H1 (cell line): ENCODE measurements at regions not wholly inside any gene's neighbourhood (a gene's known extent, or its start where the extent isn't known, plus 50 kb on each side); places are given as distances from the start of the nearest gene placed in this dataset.

Source experiments
- CTCF ChIA-PET: fragments of 300-600 bp; sonication (Branson Sonifier 250); formaldehyde crosslinking; loops from one replicate; lab custom pipeline; 2021; ENCODE audit not compliant: partially characterized antibody; lab: Charles Lee
- POLR2A ChIA-PET: fragments of 300-600 bp; sonication (Branson Sonifier 250); formaldehyde crosslinking; loops from one replicate; lab custom pipeline; 2021; ENCODE audit warnings: inconsistent platforms; ENCODE audit not compliant: partially characterized antibody; lab: Charles Lee
- DNase-seq, 2 experiments: peaks; one replicate each; pipeline versions ENCODE4 v3.0.0 to v3.0.0-alpha.2; 2010 to 2022; ENCODE audit warnings: low spot score in 2 of 2, low read depth in 1 of 2, mixed read lengths in 1 of 2
- FAIRE-seq: peaks from 2 replicates; lab custom pipeline; 2011; peaks lifted over from hg19 to GRCh38; lab: Jason Lieb, UNC
- H2AFZ ChIP-seq: 2 replicates; pipeline ENCODE4 v1.8.1; 2012; ENCODE audit warnings: low read length, inconsistent platforms
- H2AK5ac ChIP-seq: 2 replicates; pipeline ENCODE4 v1.6.1; 2013; ENCODE audit warnings: low read depth, low read length
- H2BK120ac ChIP-seq: replicated peaks from 2 replicates; pipeline ENCODE3; 2013; ENCODE audit warnings: low read depth, low read length, inconsistent platforms
- H2BK12ac ChIP-seq: 2 replicates; pipeline ENCODE4 v1.6.1; 2013; ENCODE audit warnings: low read depth, low read length
- H2BK15ac ChIP-seq: 2 replicates; pipeline ENCODE4 v1.6.1; 2013; ENCODE audit warnings: low read length
- H2BK20ac ChIP-seq: 2 replicates; pipeline ENCODE4 v1.6.1; 2013; ENCODE audit warnings: low read length
- H2BK5ac ChIP-seq: 2 replicates; pipeline ENCODE4 v1.6.1; 2013; ENCODE audit warnings: low read depth, low read length
- H3K14ac ChIP-seq: 2 replicates; pipeline ENCODE4 v1.6.1; 2013; ENCODE audit warnings: inconsistent platforms; ENCODE audit not compliant: insufficient read length
- H3K18ac ChIP-seq: 2 replicates; pipeline ENCODE4 v1.6.1; 2013; ENCODE audit warnings: low read length; ENCODE audit errors: extremely low read depth
- H3K23ac ChIP-seq: 2 replicates; pipeline ENCODE4 v1.6.1; 2013; ENCODE audit warnings: inconsistent platforms; ENCODE audit not compliant: insufficient read length
- H3K23me2 ChIP-seq: 2 replicates; pipeline ENCODE4 v1.6.1; 2013; ENCODE audit warnings: low read depth, low read length
- H3K27ac ChIP-seq: 2 replicates; pipeline ENCODE4 v1.6.1; 2011; ENCODE audit warnings: low read depth, low read length, inconsistent platforms
- H3K27me3 ChIP-seq, 4 experiments: replicated peaks in 1 of 4; 1 replicate in 1 of 4; 2 replicates in 3 of 4; pipeline versions ENCODE4 v1.6.1 to v1.8.1; 2011 to 2013; ENCODE audit warnings: low read length in 3 of 4, mild to moderate bottlenecking in 3 of 4, inconsistent platforms in 2 of 4, mixed read lengths in 2 of 4, moderate library complexity in 1 of 4; ENCODE audit not compliant: control insufficient read depth in 3 of 4, insufficient read depth in 3 of 4; ENCODE audit errors: extremely low read depth in 1 of 4
- H3K36me3 ChIP-seq, 4 experiments: 2 replicates each; pipeline versions ENCODE4 v1.6.1 to v1.8.1; 2011 to 2013; ENCODE audit warnings: mild to moderate bottlenecking in 4 of 4, low read length in 3 of 4, moderate library complexity in 2 of 4, control low read depth in 1 of 4, inconsistent platforms in 1 of 4; ENCODE audit not compliant: insufficient read depth in 4 of 4, control insufficient read depth in 2 of 4
- H3K4ac ChIP-seq: replicated peaks from 2 replicates; pipeline ENCODE3; 2013; ENCODE audit warnings: low read length, low read depth, mixed read lengths, inconsistent platforms; ENCODE audit not compliant: insufficient read length
- H3K4me1 ChIP-seq, 4 experiments: replicated peaks in 1 of 4; 1 replicate in 1 of 4; 2 replicates in 3 of 4; pipeline versions ENCODE4 v1.6.1 to v1.8.1; 2011 to 2013; ENCODE audit warnings: low read length in 3 of 4, inconsistent platforms in 2 of 4, mixed read lengths in 1 of 4; ENCODE audit not compliant: insufficient read depth in 4 of 4, control insufficient read depth in 3 of 4
- H3K4me2 ChIP-seq, 2 experiments: 2 replicates each; pipeline versions ENCODE4 v1.6.1 to v1.8.1; 2011 to 2013; ENCODE audit warnings: low read depth in 2 of 2, low read length in 2 of 2, control low read depth in 1 of 2, inconsistent platforms in 1 of 2, mild to moderate bottlenecking in 1 of 2; ENCODE audit not compliant: insufficient read depth in 1 of 2
- H3K4me3 ChIP-seq, 4 experiments: fragments of 200-600, 300-600 bp in 1 of 4; sonication (generic), shearing (Covaris generic), sonication (Bioruptor Twin) in 1 of 4; 2 replicates each; pipeline versions ENCODE4 v1.5.1 to v1.8.1; 2011 to 2016; ENCODE audit warnings: low read length in 4 of 4, low read depth in 3 of 4, control low read depth in 2 of 4, inconsistent platforms in 2 of 4, mild to moderate bottlenecking in 2 of 4, mixed read lengths in 1 of 4, moderate library complexity in 1 of 4; ENCODE audit not compliant: insufficient read depth in 2 of 4; ENCODE audit errors: extremely low read depth in 1 of 4
- H3K56ac ChIP-seq: replicated peaks from 2 replicates; pipeline ENCODE3; 2013; ENCODE audit warnings: low read depth, mild to moderate bottlenecking, mixed read lengths, low read length, inconsistent platforms; ENCODE audit not compliant: insufficient read length
- H3K79me1 ChIP-seq: 2 replicates; pipeline ENCODE4 v1.6.1; 2013; ENCODE audit warnings: low read depth, low read length, control low read depth
- H3K79me2 ChIP-seq, 2 experiments: 2 replicates each; pipeline versions ENCODE4 v1.6.1 to v1.8.1; 2012 to 2013; ENCODE audit warnings: low read length in 2 of 2, mild to moderate bottlenecking in 2 of 2, inconsistent platforms in 1 of 2; ENCODE audit not compliant: insufficient read depth in 2 of 2, control insufficient read depth in 1 of 2
- H3K9ac ChIP-seq, 4 experiments: replicated peaks in 1 of 4; 1 replicate in 1 of 4; 2 replicates in 3 of 4; pipeline versions ENCODE4 v1.6.1 to v1.8.1; 2011 to 2013; ENCODE audit warnings: low read depth in 3 of 4, low read length in 3 of 4, control low read depth in 2 of 4, mild to moderate bottlenecking in 2 of 4, moderate library complexity in 2 of 4, inconsistent platforms in 1 of 4; ENCODE audit errors: extremely low read depth in 1 of 4
- H3K9me3 ChIP-seq, 2 experiments: 2 replicates each; pipeline versions ENCODE4 v1.6.1 to v1.8.1; 2012 to 2013; ENCODE audit warnings: mild to moderate bottlenecking in 2 of 2, moderate library complexity in 2 of 2, control low read depth in 1 of 2, inconsistent platforms in 1 of 2, low read depth in 1 of 2, low read length in 1 of 2, mixed read lengths in 1 of 2; ENCODE audit not compliant: insufficient read depth in 2 of 2
- H4K20me1 ChIP-seq, 2 experiments: replicated peaks in 1 of 2; 2 replicates each; pipeline versions ENCODE3 to v1.8.1; 2011 to 2013; ENCODE audit warnings: inconsistent platforms in 2 of 2, low read length in 2 of 2, mild to moderate bottlenecking in 1 of 2; ENCODE audit not compliant: insufficient read depth in 2 of 2, control insufficient read depth in 1 of 2
- H4K5ac ChIP-seq: 2 replicates; pipeline ENCODE4 v1.6.1; 2013; ENCODE audit warnings: low read length, low read depth, mixed read lengths, inconsistent platforms; ENCODE audit not compliant: insufficient read length
- H4K8ac ChIP-seq: 2 replicates; pipeline ENCODE4 v1.8.0; 2013; ENCODE audit warnings: mild to moderate bottlenecking, moderate library complexity, low read length, inconsistent platforms; ENCODE audit not compliant: insufficient read depth; ENCODE audit errors: extremely low read depth
- H4K91ac ChIP-seq: replicated peaks from 2 replicates; pipeline ENCODE3; 2013; ENCODE audit warnings: low read length, mixed read lengths, inconsistent platforms; ENCODE audit not compliant: insufficient read length
- CHD1 ChIP-seq: IDR thresholded peaks from 2 replicates; pipeline ENCODE4 v1.6.1; 2012; ENCODE audit warnings: low read depth, low read length, improper control_type of control experiment
- CREB1 ChIP-seq: IDR thresholded peaks from 2 replicates; pipeline ENCODE4 v1.6.1; 2012; ENCODE audit warnings: inconsistent platforms
- CTCF ChIP-seq, 3 experiments: IDR thresholded peaks; 1 replicate in 2 of 3; 2 replicates in 1 of 3; pipeline versions ENCODE4 v1.5.1 to v1.6.1; 2011; ENCODE audit warnings: low read length in 3 of 3, mild to moderate bottlenecking in 3 of 3, inconsistent platforms in 2 of 3, low read depth in 1 of 3, moderate library complexity in 1 of 3; ENCODE audit not compliant: insufficient read depth in 1 of 3; ENCODE audit errors: control extremely low read depth in 1 of 3
- EP300 ChIP-seq, 2 experiments: IDR thresholded peaks; 1 replicate in 1 of 2; 2 replicates in 1 of 2; pipeline ENCODE4 v1.6.1; 2011 to 2012; ENCODE audit warnings: low read depth in 2 of 2, low read length in 2 of 2, mild to moderate bottlenecking in 2 of 2, borderline replicate concordance in 1 of 2, inconsistent platforms in 1 of 2, moderate library complexity in 1 of 2
- FOSL1 ChIP-seq: IDR thresholded peaks from 2 replicates; pipeline ENCODE4 v1.6.1; 2011; ENCODE audit warnings: mild to moderate bottlenecking, low read depth, low read length, moderate library complexity; ENCODE audit not compliant: insufficient read depth
- JUND ChIP-seq: IDR thresholded peaks from 2 replicates; pipeline ENCODE4 v1.6.1; 2011; ENCODE audit warnings: mild to moderate bottlenecking, improper control_type of control experiment, low read length
- KDM4A ChIP-seq: IDR thresholded peaks from one replicate; pipeline ENCODE4 v1.7.1; 2012; ENCODE audit warnings: low read depth, mild to moderate bottlenecking, moderate library complexity, low read length, inconsistent platforms; ENCODE audit not compliant: severe bottlenecking
- POU5F1 ChIP-seq: IDR thresholded peaks from 2 replicates; pipeline ENCODE4 v1.6.1; 2011; ENCODE audit warnings: low read depth, mild to moderate bottlenecking, low read length, moderate library complexity
- WGBS, 2 experiments: shearing (Covaris generic) in 1 of 2; methylation state at CpG; one replicate each; pipeline versions ENCODE4 v1.1.6 to v1.1.7; 2013 to 2015; ENCODE audit warnings: low lambda C conversion rate in 2 of 2, mixed read lengths in 2 of 2, inconsistent platforms in 1 of 2, low coverage in 1 of 2, missing lambda C conversion rate in 1 of 2; ENCODE audit not compliant: insufficient replicate concordance in 2 of 2, insufficient coverage in 1 of 2, insufficient read length in 1 of 2; ENCODE audit errors: extremely low coverage in 1 of 2, missing lambda C conversion rate in 1 of 2; 5-methylcytosine and 5-hydroxymethylcytosine counted together
- TF ChIP-seq, protein P1 (sequence below): IDR thresholded peaks from 2 replicates; pipeline ENCODE4 v1.6.1; 2011; ENCODE audit warnings: low read depth, mild to moderate bottlenecking, low read length; ENCODE audit not compliant: insufficient read depth
- TF ChIP-seq, protein P2 (sequence below): IDR thresholded peaks from 2 replicates; pipeline ENCODE4 v1.6.1; 2012; ENCODE audit warnings: inconsistent platforms

- no peak overlapping the region for H2BK20ac ChIP-seq
- H3K27me3 ChIP-seq: no peaks in the 10 kb centered on the region
- H4K8ac ChIP-seq: no peak overlapping the region
- H3K4me3 ChIP-seq: no peak overlapping the region
- no peak overlapping the region for H2AFZ ChIP-seq
- no peak for DNase-seq
- no peaks in the 10 kb centered on the region for H4K20me1 ChIP-seq
- no peak overlapping the region for H3K23ac ChIP-seq
- no peak for FAIRE-seq
- H2BK120ac ChIP-seq: no peak overlapping the region
- no peak overlapping the region for H4K91ac ChIP-seq
- no peak overlapping the region for H2BK15ac ChIP-seq
- no peak overlapping the region for H3K4ac ChIP-seq
- whole genome bisulfite sequencing, 2 experiments: 76% methylated on average over 5 of the region's 5 CpGs; no CpG with 5 or more reads in 1 of the 2 experiments
- CTCF ChIA-PET: interaction anchor here (0.6 to 10.2 kb wide), 7 partner anchors 11 to 335 kb away, joined by 3 to 111 read pairs (median 3); no protein-coding TSS in a partner anchor
- no peak overlapping the region for H2AK5ac ChIP-seq
- no peaks in the 10 kb centered on the region for H3K79me2 ChIP-seq
- H3K18ac ChIP-seq: no peak overlapping the region
- no peak overlapping the region for H4K5ac ChIP-seq
- H2BK12ac ChIP-seq: no peak overlapping the region
- H3K36me3 ChIP-seq: no peaks in the 10 kb centered on the region
- no peak overlapping the region for H3K14ac ChIP-seq
- no peaks in the 10 kb centered on the region for H3K9me3 ChIP-seq
- no peak overlapping the region for H3K9ac ChIP-seq
- no peak overlapping the region for H3K4me2 ChIP-seq
- no peaks in the 10 kb centered on the region; a peak in 1 of 7 replicates for H3K4me1 ChIP-seq
- POLR2A ChIA-PET: no interaction called here
- no peaks in the 10 kb centered on the region for H3K23me2 ChIP-seq
- no peak overlapping the region for H2BK5ac ChIP-seq
- H3K27ac ChIP-seq: no peak overlapping the region
- no peaks in the 10 kb centered on the region for H3K79me1 ChIP-seq
- no peak overlapping the region for H3K56ac ChIP-seq
- TF ChIP-seq CREB1 (no peak), CTCF (IDR thresholded peaks at IDR 0.05; ENCODE audit: control extremely low read depth in 1 of 3, insufficient read depth in 1 of 3, low read depth in 1 of 3, low read length in 3 of 3) (no peak), FOSL1 (no peak), JUND (no peak), KDM4A (no peak), POU5F1 (no peak), CHD1 (no peak), EP300 (IDR thresholded peaks at IDR 0.05; ENCODE audit: borderline replicate concordance in 1 of 2, low read depth in 2 of 2, low read length in 2 of 2) (no peak)
- TF ChIP-seq, protein P1, sequence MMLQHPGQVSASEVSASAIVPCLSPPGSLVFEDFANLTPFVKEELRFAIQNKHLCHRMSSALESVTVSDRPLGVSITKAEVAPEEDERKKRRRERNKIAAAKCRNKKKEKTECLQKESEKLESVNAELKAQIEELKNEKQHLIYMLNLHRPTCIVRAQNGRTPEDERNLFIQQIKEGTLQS: no peak
- TF ChIP-seq, protein P2, sequence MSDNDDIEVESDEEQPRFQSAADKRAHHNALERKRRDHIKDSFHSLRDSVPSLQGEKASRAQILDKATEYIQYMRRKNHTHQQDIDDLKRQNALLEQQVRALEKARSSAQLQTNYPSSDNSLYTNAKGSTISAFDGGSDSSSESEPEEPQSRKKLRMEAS: no peak
Observed at GRCh38 chr2:176461098-176461808, 192.0 kb downstream of the MTX2 start.
